Astrocyte of the cerebellum (primary cell): ENCODE measurements at regions not wholly inside any gene's neighbourhood (a gene's known extent, or its start where the extent isn't known, plus 50 kb on each side); places are given as distances from the start of the nearest gene placed in this dataset.

Experiments
- DNase-seq: peaks from one replicate; pipeline ENCODE4 v3.0.0-alpha.2; 2011; ENCODE audit warnings: low read depth
- H3K4me3 ChIP-seq: 2 replicates; pipeline ENCODE4 v1.5.1; 2011; ENCODE audit warnings: mild to moderate bottlenecking, low read depth, low read length, moderate library complexity
- CTCF ChIP-seq: IDR thresholded peaks from 2 replicates; pipeline ENCODE4 v1.5.1; 2012; ENCODE audit warnings: low read length, low read depth, moderate library complexity, mild to moderate bottlenecking; ENCODE audit errors: missing control alignments
- in situ Hi-C: cut with HindIII; loops from 2 replicates; pipeline ENCODE4 v1.10.0; 2017; ENCODE audit warnings: low sequenced_read_pairs

- TF ChIP-seq CTCF = no peak
- no peak for DNase-seq
- no peak overlapping the region for H3K4me3 ChIP-seq
- in situ Hi-C loops = no loop called here
These were observed 199.8 kb upstream of the SASH1 start for GRCh38 chr6:148142821-148143220.

- TF ChIP-seq CTCF = no peak
- in situ Hi-C loops = no loop called here
- H3K4me3 ChIP-seq = no peak overlapping the region
- no peak for DNase-seq
These were observed 198.9 kb upstream of the SASH1 start for GRCh38 chr6:148143771-148144170.

GRCh38 chr6:148144917-148145521, 197.6 kb upstream of the SASH1 start:
- TF ChIP-seq CTCF = peak; percentile 87
- in situ Hi-C loops = no loop called here
- no peak overlapping the region for H3K4me3 ChIP-seq
- peak; percentile 51 for DNase-seq

- H3K4me3 ChIP-seq = no peak overlapping the region
- no peak for TF ChIP-seq CTCF
- in situ Hi-C loops = no loop called here
- DNase-seq = no peak
These were observed 195.7 kb upstream of the SASH1 start for GRCh38 chr6:148146717-148147462.

- no peak for DNase-seq
- in situ Hi-C loops = no loop called here
- no peak for TF ChIP-seq CTCF
- H3K4me3 ChIP-seq = no peak overlapping the region
These were observed 195.2 kb upstream of the SASH1 start for GRCh38 chr6:148147463-148147830.

- H3K4me3 ChIP-seq = no peak overlapping the region
- in situ Hi-C loops = loop anchor here (25.0 kb wide), 1 partner anchor 640 kb away; the partner anchor contains the start of gene SAMD5
- DNase-seq = no peak
- TF ChIP-seq CTCF = no peak
These were observed 190.6 kb upstream of the SASH1 start for GRCh38 chr6:148151896-148152643.
